H9 (cell line): ENCODE measurements at regions not wholly inside any gene's neighbourhood (a gene's known extent, or its start where the extent isn't known, plus 50 kb on each side); places are given as distances from the start of the nearest gene placed in this dataset.

Source experiments
- DNase-seq: peaks from one replicate; pipeline ENCODE4 v3.0.0-alpha.2; 2017
- H2AFZ ChIP-seq: one replicate; pipeline ENCODE4 v1.6.1; 2013; ENCODE audit warnings: mild to moderate bottlenecking, low read length, control low read depth, moderate library complexity
- H2AK5ac ChIP-seq: 2 replicates; pipeline ENCODE4 v1.6.1; 2013; ENCODE audit warnings: low read length, control low read depth, mixed read lengths; ENCODE audit not compliant: insufficient read length
- H2BK120ac ChIP-seq: one replicate; pipeline ENCODE4 v1.6.1; 2013; ENCODE audit warnings: low read depth, mild to moderate bottlenecking, low read length, control low read depth, inconsistent platforms; ENCODE audit not compliant: poor library complexity, severe bottlenecking
- H2BK12ac ChIP-seq: 2 replicates; pipeline ENCODE4 v1.6.1; 2013; ENCODE audit warnings: low read length, control low read depth, mixed read lengths, low read depth; ENCODE audit not compliant: insufficient read length
- H2BK15ac ChIP-seq: 2 replicates; pipeline ENCODE4 v1.6.1; 2013; ENCODE audit warnings: low read depth, low read length, control low read depth
- H2BK20ac ChIP-seq: one replicate; pipeline ENCODE4 v1.6.1; 2013; ENCODE audit warnings: low read depth, mild to moderate bottlenecking, low read length, control low read depth, inconsistent platforms; ENCODE audit not compliant: poor library complexity, severe bottlenecking
- H2BK5ac ChIP-seq: 2 replicates; pipeline ENCODE4 v1.6.1; 2013; ENCODE audit warnings: low read length, control low read depth, mixed read lengths; ENCODE audit not compliant: insufficient read length
- H3K14ac ChIP-seq: 2 replicates; pipeline ENCODE4 v1.6.1; 2013; ENCODE audit warnings: low read length, control low read depth; ENCODE audit not compliant: insufficient read depth
- H3K18ac ChIP-seq: 2 replicates; pipeline ENCODE4 v1.6.1; 2013; ENCODE audit warnings: low read depth, mild to moderate bottlenecking, mixed read lengths, low read length, control low read depth; ENCODE audit not compliant: insufficient read length
- H3K23ac ChIP-seq: 2 replicates; pipeline ENCODE4 v1.6.1; 2013; ENCODE audit warnings: low read length, control low read depth, mixed read lengths, low read depth; ENCODE audit not compliant: insufficient read length
- H3K23me2 ChIP-seq: 2 replicates; pipeline ENCODE4 v1.6.1; 2013; ENCODE audit warnings: low read depth, mild to moderate bottlenecking, mixed read lengths, low read length, control low read depth; ENCODE audit not compliant: insufficient read length, poor library complexity, severe bottlenecking
- H3K27ac ChIP-seq: 2 replicates; pipeline ENCODE4 v1.5.1; 2013; ENCODE audit warnings: low read length, control low read depth, mixed read lengths, low read depth; ENCODE audit not compliant: insufficient read length
- H3K27me3 ChIP-seq: 2 replicates; pipeline ENCODE4 v1.6.1; 2013; ENCODE audit warnings: low read length, control low read depth, inconsistent platforms; ENCODE audit not compliant: insufficient read depth
- H3K4ac ChIP-seq: 2 replicates; pipeline ENCODE4 v1.6.1; 2013; ENCODE audit warnings: low read depth, mild to moderate bottlenecking, control low read depth, inconsistent platforms, low read length, moderate library complexity
- H3K4me1 ChIP-seq: 2 replicates; pipeline ENCODE4 v1.6.1; 2013; ENCODE audit warnings: low read length, control low read depth, inconsistent platforms; ENCODE audit not compliant: insufficient read depth
- H3K4me2 ChIP-seq: 2 replicates; pipeline ENCODE4 v1.6.1; 2013; ENCODE audit warnings: low read length, control low read depth, mixed read lengths; ENCODE audit not compliant: insufficient read length, insufficient read depth
- H3K56ac ChIP-seq: 2 replicates; pipeline ENCODE4 v1.6.1; 2013; ENCODE audit warnings: low read depth, mild to moderate bottlenecking, mixed read lengths, low read length, control low read depth; ENCODE audit not compliant: insufficient read length
- H3K79me1 ChIP-seq: 2 replicates; pipeline ENCODE4 v1.6.1; 2013; ENCODE audit warnings: low read depth, mild to moderate bottlenecking, moderate library complexity, low read length, control low read depth, inconsistent platforms; ENCODE audit not compliant: insufficient read depth, poor library complexity, severe bottlenecking
- H3K79me2 ChIP-seq: 2 replicates; pipeline ENCODE4 v1.6.1; 2013; ENCODE audit warnings: low read length, control low read depth, inconsistent platforms; ENCODE audit not compliant: insufficient read depth
- H3K9ac ChIP-seq: 2 replicates; pipeline ENCODE4 v1.6.1; 2013; ENCODE audit warnings: low read length, control low read depth, mixed read lengths; ENCODE audit not compliant: insufficient read length; ENCODE audit errors: extremely low read depth
- H3K9me3 ChIP-seq: one replicate; pipeline ENCODE4 v1.6.1; 2013; ENCODE audit warnings: low read depth, low read length, inconsistent platforms; ENCODE audit not compliant: control insufficient read depth
- H3T11ph ChIP-seq: one replicate; pipeline ENCODE4 v1.6.1; 2013; ENCODE audit warnings: mild to moderate bottlenecking, low read length, control low read depth, inconsistent platforms
- H4K20me1 ChIP-seq: one replicate; pipeline ENCODE4 v1.6.1; 2013; ENCODE audit not compliant: control insufficient read depth, insufficient read length, insufficient read depth
- H4K5ac ChIP-seq: 2 replicates; pipeline ENCODE4 v1.6.1; 2013; ENCODE audit warnings: low read depth, mild to moderate bottlenecking, mixed read lengths, low read length, control low read depth; ENCODE audit not compliant: insufficient read length
- H4K8ac ChIP-seq: replicated peaks from 2 replicates; pipeline ENCODE4 v1.6.1; 2013; ENCODE audit warnings: low read length, control low read depth, mixed read lengths, low read depth; ENCODE audit not compliant: insufficient read length
- H4K91ac ChIP-seq: 2 replicates; pipeline ENCODE4 v1.6.1; 2013; ENCODE audit warnings: low read depth, mild to moderate bottlenecking, moderate library complexity, mixed read lengths, low read length, control low read depth; ENCODE audit not compliant: insufficient read length
- H3K27ac Mint-ChIP-seq, 3 experiments: 2 replicates in 2 of 3; 3 replicates in 1 of 3; pipeline ENCODE4 v1.8.0; 2020 to 2021; ENCODE audit warnings: mixed read lengths in 3 of 3, mild to moderate bottlenecking in 1 of 3, moderate library complexity in 1 of 3
- H3K27me3 Mint-ChIP-seq: 2 replicates; pipeline ENCODE4 v1.8.0; 2021; ENCODE audit warnings: low read depth, mild to moderate bottlenecking, moderate library complexity, mixed read lengths
- H3K36me3 Mint-ChIP-seq, 3 experiments: 2 replicates in 2 of 3; 3 replicates in 1 of 3; pipeline ENCODE4 v1.8.0; 2020 to 2021; ENCODE audit warnings: low read depth in 3 of 3, mixed read lengths in 3 of 3; ENCODE audit not compliant: insufficient read depth in 1 of 3
- H3K4me1 Mint-ChIP-seq, 2 experiments: 2 replicates each; pipeline ENCODE4 v1.8.0; 2020; ENCODE audit warnings: mixed read lengths in 2 of 2
- H3K4me3 Mint-ChIP-seq, 2 experiments: 2 replicates in 1 of 2; 3 replicates in 1 of 2; pipeline ENCODE4 v1.8.0; 2020 to 2021; ENCODE audit warnings: mild to moderate bottlenecking in 2 of 2, mixed read lengths in 2 of 2, moderate library complexity in 1 of 2
- H3K9me3 Mint-ChIP-seq, 2 experiments: 2 replicates in 1 of 2; 3 replicates in 1 of 2; pipeline ENCODE4 v1.8.0; 2020; ENCODE audit warnings: mild to moderate bottlenecking in 2 of 2, mixed read lengths in 2 of 2, moderate library complexity in 1 of 2
- CTCF ChIP-seq: fragments of 200-600 bp; sonication (generic); conservative IDR thresholded peaks from 3 replicates; pipeline ENCODE4 v1.8.0; 2021; ENCODE audit warnings: antibody characterized with exemption, mild to moderate bottlenecking
- WGBS: extraction: QIAGEN DNeasy Blood & Tissue Kit; methylation state at CpG from one replicate; pipeline ENCODE4 v1.1.7; 2013; ENCODE audit warnings: missing lambda C conversion rate, low lambda C conversion rate, mixed read lengths; ENCODE audit not compliant: insufficient read length; ENCODE audit errors: extremely low coverage; 5-methylcytosine and 5-hydroxymethylcytosine counted together

GRCh38 chr13:90184355-90184754, 1163.1 kb upstream of the MIR17HG start:
- WGBS: no CpG with 5 or more reads among the region's 1 CpG
- no peak for TF ChIP-seq CTCF
- H3K36me3 Mint-ChIP-seq: no peaks in the 10 kb centered on the region

More at GRCh38 chr13:90184355-90184754, 1163.1 kb upstream of the MIR17HG start:
- Mint-ChIP-seq H3K27me3 (no peaks in the 10 kb centered on the region), H3K27ac (no peak overlapping the region), H3K9me3 (no peaks in the 10 kb centered on the region), H3K4me3 (no peak overlapping the region), H3K4me1 (no peaks in the 10 kb centered on the region)
- H3K4me2 ChIP-seq: no peak overlapping the region
- H4K8ac ChIP-seq: no peak overlapping the region
- H3K9me3 ChIP-seq: no peaks in the 10 kb centered on the region
- H2BK5ac ChIP-seq: no peak overlapping the region
- DNase-seq: no peak
- H3K18ac ChIP-seq: no peak overlapping the region
- no peak overlapping the region for H4K91ac ChIP-seq
- H3K56ac ChIP-seq: no peak overlapping the region
- no peak overlapping the region for H2BK15ac ChIP-seq
- H3K27ac ChIP-seq: no peak overlapping the region
- no peaks in the 10 kb centered on the region for H3K79me1 ChIP-seq
- H3K4me1 ChIP-seq: no peaks in the 10 kb centered on the region
- H3K9ac ChIP-seq: no peak overlapping the region
- no peak overlapping the region for H2BK120ac ChIP-seq
- H2AFZ ChIP-seq: no peak overlapping the region
- H3K4ac ChIP-seq: no peak overlapping the region
- no peak overlapping the region for H3T11ph ChIP-seq
- no peaks in the 10 kb centered on the region for H3K23me2 ChIP-seq
- H3K79me2 ChIP-seq: no peaks in the 10 kb centered on the region
- H2AK5ac ChIP-seq: no peak overlapping the region
- no peaks in the 10 kb centered on the region for H3K27me3 ChIP-seq
- H4K20me1 ChIP-seq: no peaks in the 10 kb centered on the region
- H2BK20ac ChIP-seq: no peak overlapping the region
- no peak overlapping the region for H3K14ac ChIP-seq
- no peak overlapping the region for H4K5ac ChIP-seq
- no peak overlapping the region for H2BK12ac ChIP-seq
- no peak overlapping the region for H3K23ac ChIP-seq
